Medulla oblongata (tissue), 1 donor: ENCODE measurements at regions not wholly inside any gene's neighbourhood (a gene's known extent, or its start where the extent isn't known, plus 50 kb on each side); places are given as distances from the start of the nearest gene placed in this dataset.

ENCODE experiments used
- DNase-seq: peaks from one replicate; pipeline ENCODE4 v3.0.0-alpha.2; 2015; ENCODE audit errors: extremely low spot score

DNA sequence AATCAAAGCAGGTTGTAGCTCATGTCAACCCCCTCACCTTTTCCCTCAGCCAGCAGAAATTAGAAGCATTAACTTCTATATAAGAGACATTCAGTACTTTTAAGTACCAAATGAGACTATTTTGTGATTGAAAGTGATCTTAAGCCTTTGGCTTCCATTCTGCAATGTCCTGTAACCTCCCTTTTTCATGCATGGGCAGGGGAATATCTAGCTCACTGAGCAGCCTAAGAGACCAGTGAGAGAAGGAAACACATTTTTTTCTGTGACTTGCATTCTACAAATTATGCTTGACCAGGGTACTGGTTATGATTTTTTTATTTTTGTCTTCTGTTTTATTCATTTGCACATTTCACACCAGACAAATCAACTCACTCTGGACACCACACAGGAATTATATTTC, 369.6 kb downstream of the KCTD12 start:
- DNase-seq, result no peak

- no peak for DNase-seq
Observed at GRCh38 chr13:76516013-76516412, 370.2 kb downstream of the KCTD12 start.

DNA sequence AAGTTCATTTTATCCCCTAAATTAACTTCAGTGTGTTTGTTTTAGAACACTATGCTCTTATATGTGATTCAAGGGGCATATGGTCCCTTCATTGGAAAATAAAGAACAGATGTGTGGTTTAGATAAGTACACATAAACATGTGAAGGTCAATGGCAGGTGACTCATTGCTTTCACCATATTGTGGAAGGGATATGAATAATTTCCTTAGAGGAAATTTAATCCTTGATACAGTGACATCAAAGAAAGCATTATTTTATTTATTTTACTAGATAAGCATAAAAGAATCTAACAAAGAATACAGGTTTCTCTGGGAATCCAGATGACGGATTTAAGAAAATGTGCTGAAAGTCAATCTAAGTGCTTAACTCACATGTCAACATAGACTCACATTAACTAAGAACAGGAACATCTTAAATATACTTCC, 373.5 kb downstream of the KCTD12 start:
- no peak for DNase-seq

GRCh38 chr13:76505437-76505836, 380.8 kb downstream of the KCTD12 start:
- no peak for DNase-seq

- no peak for DNase-seq
Observed at GRCh38 chr13:76503766-76504165, 382.4 kb downstream of the KCTD12 start.

GRCh38 chr13:76503291-76503690, 382.9 kb downstream of the KCTD12 start:
- no peak for DNase-seq

DNA sequence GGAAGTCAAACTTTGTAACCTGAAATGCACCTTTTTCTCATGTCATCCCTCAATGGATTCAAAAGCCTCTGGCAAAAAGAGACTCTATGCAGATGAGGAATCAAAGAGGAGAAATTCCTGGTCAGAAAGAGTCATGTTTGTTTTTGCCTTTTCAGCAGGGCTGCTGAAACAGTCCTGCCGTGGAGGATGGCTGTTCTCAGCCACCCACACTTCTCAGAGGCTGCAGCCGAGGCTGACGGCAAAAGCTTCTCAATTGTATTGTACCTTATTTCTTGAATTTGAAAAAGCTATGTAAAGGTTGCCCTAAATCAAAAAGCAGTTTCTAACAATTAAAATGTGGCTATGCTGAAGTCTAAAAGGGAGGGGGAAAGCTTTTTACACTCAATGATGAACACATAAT, 385.3 kb downstream of the KCTD12 start:
- DNase-seq, result no peak

DNA sequence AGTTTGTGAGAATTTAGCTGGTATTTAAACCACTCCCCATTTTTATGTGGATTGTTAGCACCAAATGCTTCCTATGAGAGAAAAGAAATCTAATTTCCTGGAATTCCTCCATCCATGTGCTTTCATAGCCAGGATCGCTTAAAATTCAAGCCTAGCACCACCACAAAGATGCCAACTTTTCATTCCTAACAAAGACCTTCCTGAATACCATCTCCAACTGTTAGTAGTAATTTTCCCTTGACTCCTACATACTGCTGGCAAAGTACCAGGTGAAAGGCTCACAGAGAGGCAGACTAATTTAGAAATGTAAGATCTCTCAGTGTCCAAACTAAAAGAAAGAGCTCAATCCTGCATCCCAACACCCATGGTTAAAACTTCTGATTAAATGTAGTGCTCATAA, 386.3 kb downstream of the KCTD12 start:
- DNase-seq, result peak; percentile 38

DNA sequence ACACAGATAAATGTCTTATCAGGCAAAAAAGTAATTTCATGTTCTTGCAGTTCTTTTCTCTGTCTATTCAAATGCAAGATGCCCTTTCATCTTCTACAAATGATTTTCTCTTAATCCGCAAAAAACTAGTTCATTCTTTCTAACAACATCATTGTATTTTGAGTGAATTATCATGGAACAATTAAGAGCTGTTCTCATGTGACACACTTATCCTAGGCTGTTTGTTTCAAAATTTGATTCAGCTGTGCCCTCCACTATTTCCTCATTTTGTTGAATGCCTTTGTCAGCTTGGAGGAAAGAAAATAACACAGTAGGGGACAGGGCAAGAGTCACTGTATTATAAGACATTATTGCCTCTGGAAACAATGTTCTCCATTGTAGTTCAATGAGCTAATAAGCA, 396.9 kb downstream of the KCTD12 start:
- DNase-seq, result peak; percentile 23

DNA sequence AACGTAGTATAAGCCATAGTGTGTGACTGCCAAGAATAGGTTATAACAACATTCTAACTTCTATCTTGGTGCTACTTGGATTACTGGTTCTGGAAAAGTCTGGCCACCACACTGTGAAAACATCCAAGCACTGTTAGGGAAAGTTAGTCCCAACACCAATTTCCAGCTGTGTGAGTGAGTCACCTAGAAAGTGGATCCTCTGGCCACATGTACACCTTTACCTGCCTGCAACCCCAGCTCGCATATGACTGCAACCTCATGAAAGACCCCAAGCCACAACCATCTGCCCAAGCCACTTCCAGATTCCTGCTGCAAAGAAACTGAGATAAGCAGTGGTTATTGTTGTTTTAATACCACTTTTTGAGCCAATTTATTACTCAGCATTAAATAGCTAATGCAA, 404.5 kb downstream of the KCTD12 start:
- no peak for DNase-seq

- DNase-seq, result no peak
Observed at GRCh38 chr13:76474966-76475365, 411.2 kb downstream of the KCTD12 start.

DNA sequence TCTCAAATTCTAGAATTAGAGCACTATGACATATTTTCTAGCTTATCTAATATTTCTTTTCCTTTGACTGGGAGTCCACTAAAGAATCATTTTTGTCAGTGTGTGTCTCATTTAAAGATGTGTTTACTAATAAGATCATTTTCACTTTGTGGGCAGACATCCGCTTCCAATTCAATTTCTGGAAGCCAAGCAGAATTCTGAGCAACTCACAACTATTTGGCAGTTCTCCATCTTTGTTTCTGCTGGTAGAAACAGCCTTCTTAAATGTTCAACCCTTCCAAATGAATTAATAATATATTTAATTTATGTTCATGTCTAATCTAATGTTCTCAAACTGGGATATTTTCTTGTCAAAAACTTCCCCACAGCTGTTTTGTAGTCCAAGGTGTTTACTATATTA, 411.8 kb downstream of the KCTD12 start:
- no peak for DNase-seq

GRCh38 chr13:76473552-76474134, 412.6 kb downstream of the KCTD12 start:
- peak; percentile 91 for DNase-seq

DNA sequence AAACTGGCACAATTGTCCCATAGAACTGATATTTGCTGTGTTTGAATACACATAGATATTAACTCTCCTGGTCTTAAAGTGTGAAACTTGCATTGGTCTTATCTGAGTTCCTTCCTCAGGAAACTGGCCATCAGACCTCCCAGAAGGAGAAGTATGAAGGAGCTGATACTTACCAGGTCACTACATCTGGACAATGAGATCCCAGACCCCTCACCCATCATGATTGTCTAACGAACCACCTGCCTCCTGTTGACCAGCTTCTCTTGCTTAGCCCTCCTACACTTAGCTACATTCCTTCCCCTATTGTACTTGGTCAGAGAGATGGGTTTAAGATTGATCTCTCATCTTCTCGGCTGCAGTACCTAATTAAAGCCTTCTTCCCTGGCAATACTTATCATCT, 413.3 kb downstream of the KCTD12 start:
- DNase-seq, result no peak

DNA sequence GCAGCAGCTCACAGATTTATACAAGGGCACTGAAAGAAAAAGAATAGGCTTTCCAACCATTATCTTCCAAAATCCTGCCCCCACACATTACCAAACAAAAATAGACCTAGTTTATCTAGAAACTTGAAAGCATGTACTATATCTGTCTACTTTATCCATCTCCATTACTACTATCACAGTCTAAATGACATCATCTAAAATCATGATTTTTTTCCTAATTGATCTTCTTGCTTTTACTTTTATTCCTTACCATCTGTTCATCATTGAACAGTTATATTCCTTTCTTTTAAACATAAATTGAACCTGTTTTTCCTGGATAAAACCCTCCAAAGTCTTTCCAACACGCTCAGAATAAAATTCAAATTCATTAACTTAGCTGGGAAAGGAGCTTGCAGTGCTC, 414.7 kb downstream of the KCTD12 start:
- no peak for DNase-seq

GRCh38 chr13:76470991-76471390, 415.2 kb downstream of the KCTD12 start:
- DNase-seq, result no peak

DNA sequence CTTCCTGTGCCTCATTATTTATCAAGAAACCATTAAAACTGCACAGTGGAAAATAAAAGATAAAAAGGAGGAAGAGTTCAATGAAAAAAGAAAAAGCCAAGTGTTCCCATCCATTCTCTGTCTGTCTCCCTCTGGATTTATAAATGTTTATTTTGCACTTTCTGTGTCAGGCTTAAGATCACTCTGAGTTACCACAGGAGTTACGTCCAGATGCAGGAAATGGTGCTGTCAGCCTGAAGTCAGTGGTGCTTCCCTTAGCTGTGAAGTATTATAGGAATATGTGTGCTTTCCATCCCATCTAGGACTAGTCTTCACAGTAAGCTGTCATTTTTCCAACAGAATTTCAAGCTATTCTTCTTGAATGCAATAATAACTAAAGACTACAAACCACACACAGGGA, 420.2 kb downstream of the KCTD12 start:
- DNase-seq, result no peak

GRCh38 chr13:76463314-76463713, 422.9 kb downstream of the KCTD12 start:
- DNase-seq, result no peak

DNA sequence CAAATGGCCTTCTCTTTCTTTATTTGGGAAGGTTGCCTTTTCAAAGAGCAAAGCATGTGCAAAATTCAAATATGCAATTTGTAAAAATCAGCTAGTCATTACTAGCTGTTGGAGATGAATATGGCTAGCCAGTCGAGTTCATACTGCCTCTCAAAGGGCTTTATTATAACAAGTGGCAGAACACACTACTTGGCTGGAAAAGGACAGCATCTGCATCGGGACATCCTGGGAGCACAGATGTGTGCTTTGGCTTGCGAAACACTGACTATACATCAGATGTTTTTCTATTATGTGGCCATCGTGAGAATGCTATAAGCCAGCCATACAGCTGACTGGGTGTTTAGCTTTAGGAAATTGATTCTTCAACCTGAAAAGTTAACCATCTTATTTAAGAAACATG, 424.2 kb downstream of the KCTD12 start:
- DNase-seq, result no peak

DNA sequence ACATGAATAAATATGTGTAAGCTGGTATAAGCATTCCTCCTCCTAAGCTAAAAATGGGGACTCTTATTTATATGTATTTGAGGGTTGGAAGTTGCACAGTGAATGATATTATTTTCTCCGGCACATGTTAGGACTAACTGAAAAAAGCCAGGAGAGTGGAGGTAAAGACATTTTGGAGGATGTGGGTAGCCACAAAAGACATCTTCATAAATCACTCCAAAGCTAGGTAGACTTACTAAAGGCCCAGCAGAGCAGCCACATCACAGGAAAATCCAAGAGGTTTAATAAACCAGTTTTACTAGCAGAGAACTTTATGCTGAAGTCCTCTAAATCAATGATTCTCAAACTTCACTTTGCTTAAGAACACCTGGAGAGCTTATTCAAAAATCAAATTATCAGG, 424.7 kb downstream of the KCTD12 start:
- no peak for DNase-seq

GRCh38 chr13:76459863-76460262, 426.3 kb downstream of the KCTD12 start:
- DNase-seq, result no peak

DNA sequence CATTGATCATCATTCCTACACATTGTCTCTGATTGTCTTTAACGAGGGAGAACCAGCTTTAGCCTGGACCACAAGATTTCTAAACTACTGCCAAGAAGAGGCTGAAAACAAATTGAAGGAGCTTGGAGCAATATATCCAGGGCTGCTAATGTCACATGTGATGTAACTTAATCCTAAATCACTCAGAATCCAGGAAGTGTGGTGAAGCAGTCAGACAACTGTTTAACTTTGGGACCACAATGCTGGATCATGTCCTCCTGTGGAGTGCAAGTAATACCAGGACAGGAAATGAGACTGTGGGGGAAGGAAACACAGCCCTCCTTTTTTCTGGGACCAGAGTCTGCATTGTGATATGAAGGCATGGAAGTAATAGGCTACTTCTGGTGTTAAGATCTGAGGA, 430.2 kb downstream of the KCTD12 start:
- no peak for DNase-seq

- no peak for DNase-seq
Observed at GRCh38 chr13:76454991-76455390, 431.2 kb downstream of the KCTD12 start.

DNA sequence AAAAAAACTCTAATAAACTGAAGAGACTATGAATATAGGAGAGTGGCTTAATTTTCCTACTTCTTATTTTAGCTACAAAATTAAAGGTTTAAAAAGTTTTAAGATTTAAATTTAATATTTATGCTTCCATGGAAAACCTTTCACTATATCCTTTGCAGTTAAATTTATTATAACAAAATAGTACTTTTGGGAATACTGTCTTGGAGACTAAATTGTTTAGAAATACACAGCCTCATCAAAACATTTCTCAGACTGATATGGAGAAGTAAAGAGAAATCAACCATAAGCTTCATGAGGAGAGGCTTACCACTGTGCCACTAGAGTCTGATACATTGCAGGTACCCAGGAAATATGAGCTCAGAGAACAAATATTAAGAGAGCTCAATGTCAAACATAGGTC, 436.5 kb downstream of the KCTD12 start:
- no peak for DNase-seq

GRCh38 chr13:76446191-76446590, 440.0 kb downstream of the KCTD12 start:
- no peak for DNase-seq
